NCI-H2227 (cell line): ENCODE measurements at regions not wholly inside any gene's neighbourhood (a gene's known extent, or its start where the extent isn't known, plus 50 kb on each side); places are given as distances from the start of the nearest gene placed in this dataset.
"Not testable (repeated sequence)": the region's sequence is repeated elsewhere in the genome, so short reads cannot be mapped to it uniquely, and the experiment has no call there.

Source experiments
- DNase-seq: peaks from one replicate; lab custom pipeline; 2025; ENCODE audit not compliant: unreplicated experiment; lab: John Stamatoyannopoulos, UW

- DNase-seq: no peak
Measured at GRCh38 chr14:53376064-53376463, 222.9 kb upstream of the DDHD1 start.

- no peak for DNase-seq
Measured at GRCh38 chr14:53375599-53375998, 222.5 kb upstream of the DDHD1 start.

- no peak for DNase-seq
Measured at GRCh38 chr14:53368711-53369201, 215.6 kb upstream of the DDHD1 start.

GRCh38 chr14:53368066-53368465 is 214.9 kb upstream of the DDHD1 start:
- no peak for DNase-seq

- DNase-seq: no peak
Measured at GRCh38 chr14:53367644-53368026, 214.5 kb upstream of the DDHD1 start.

GRCh38 chr14:53365486-53366130 is 212.5 kb upstream of the DDHD1 start:
- no peak for DNase-seq

GRCh38 chr14:53362916-53363315 is 209.8 kb upstream of the DDHD1 start:
- not testable (repeated sequence) for DNase-seq

- no peak for DNase-seq
Measured at GRCh38 chr14:53360829-53361228, 207.7 kb upstream of the DDHD1 start.

GRCh38 chr14:53358166-53358565 is 205.0 kb upstream of the DDHD1 start:
- DNase-seq: no peak

GRCh38 chr14:53356361-53357150 is 203.4 kb upstream of the DDHD1 start:
- DNase-seq: no peak

- peak; percentile 25 for DNase-seq
Measured at GRCh38 chr14:53355581-53356112, 202.5 kb upstream of the DDHD1 start.

- no peak for DNase-seq
Measured at GRCh38 chr14:53354336-53354735, 201.2 kb upstream of the DDHD1 start.

- no peak for DNase-seq
Measured at GRCh38 chr14:53350866-53351265, 197.7 kb upstream of the DDHD1 start.

- no peak for DNase-seq
Measured at GRCh38 chr14:53350429-53350828, 197.3 kb upstream of the DDHD1 start.

GRCh38 chr14:53346988-53347387 is 193.9 kb upstream of the DDHD1 start:
- DNase-seq: no peak

- DNase-seq: no peak
Measured at GRCh38 chr14:53341324-53341723, 188.2 kb upstream of the DDHD1 start.

GRCh38 chr14:53338192-53338591 is 185.1 kb upstream of the DDHD1 start:
- no peak for DNase-seq

GRCh38 chr14:53336729-53337128 is 183.6 kb upstream of the DDHD1 start:
- no peak for DNase-seq

- no peak for DNase-seq
Measured at GRCh38 chr14:53333809-53334208, 180.7 kb upstream of the DDHD1 start.

- DNase-seq: no peak
Measured at GRCh38 chr14:53331921-53332320, 178.8 kb upstream of the DDHD1 start.

GRCh38 chr14:53331247-53331646 is 178.1 kb upstream of the DDHD1 start:
- DNase-seq: no peak

GRCh38 chr14:53330441-53330840 is 177.3 kb upstream of the DDHD1 start:
- no peak for DNase-seq
